HepG2 (cell line): ENCODE measurements at regions not wholly inside any gene's neighbourhood (a gene's known extent, or its start where the extent isn't known, plus 50 kb on each side); places are given as distances from the start of the nearest gene placed in this dataset.
A peak's percentile ranks its signal among the peaks of the same experiment; 100 is the strongest.

Source experiments
- CBFB ChIP-seq: sonication (generic); formaldehyde crosslinking; IDR thresholded peaks from 2 replicates; pipeline ENCODE4 v1.4.0; 2020; ENCODE audit warnings: missing genetic modification reagents
- IKZF1 ChIP-seq: fragments of 450-650 bp; IDR thresholded peaks from 2 replicates; pipeline ENCODE4 v1.7.1; 2016
- IKZF5 ChIP-seq: IDR thresholded peaks from 2 replicates; pipeline ENCODE4 v1.6.1; 2018; ENCODE audit warnings: missing genetic modification reagents, mild to moderate bottlenecking, missing compliant biosample characterization
- KDM3A ChIP-seq: IDR thresholded peaks from 2 replicates; pipeline ENCODE4 v1.6.1; 2018; ENCODE audit warnings: low read depth, missing compliant biosample characterization
- KLF13 ChIP-seq: sonication (generic); formaldehyde crosslinking; IDR thresholded peaks from 2 replicates; pipeline ENCODE4 v1.4.0; 2020; ENCODE audit warnings: mild to moderate bottlenecking, missing genetic modification reagents
- RARA ChIP-seq: IDR thresholded peaks from 2 replicates; pipeline ENCODE4 v1.6.1; 2016; ENCODE audit warnings: missing genetic modification reagents, missing compliant biosample characterization
- SOX5 ChIP-seq: IDR thresholded peaks from 2 replicates; pipeline ENCODE4 v1.6.1; 2016; ENCODE audit warnings: borderline replicate concordance
- SPEN ChIP-seq: sonication (generic); formaldehyde crosslinking; IDR thresholded peaks from 2 replicates; pipeline ENCODE4 v1.5.1; 2020; ENCODE audit warnings: low read depth, mild to moderate bottlenecking, missing genetic modification reagents
- TBX3 ChIP-seq: fragments of 450-650 bp; IDR thresholded peaks from 2 replicates; pipeline ENCODE4 v1.6.1; 2017; ENCODE audit warnings: antibody characterized with exemption, mild to moderate bottlenecking, inconsistent platforms, borderline replicate concordance
- THAP11 ChIP-seq: IDR thresholded peaks from 2 replicates; pipeline ENCODE4 v1.6.1; 2016; ENCODE audit warnings: missing biosample characterization, missing genetic modification reagents
- U2AF1 ChIP-seq: fragments of 200-400 bp; formaldehyde crosslinking; optimal IDR thresholded peaks from 2 replicates; pipeline ENCODE3; 2017; ENCODE audit warnings: mild to moderate bottlenecking, low read depth, low read length
- ZFP1 ChIP-seq: IDR thresholded peaks from 2 replicates; pipeline ENCODE4 v1.6.1; 2016
- ZNF121 ChIP-seq: sonication (generic); formaldehyde crosslinking; IDR thresholded peaks from 2 replicates; pipeline ENCODE4 v1.5.0; 2020; ENCODE audit warnings: mild to moderate bottlenecking, missing genetic modification reagents
- ZNF513 ChIP-seq: sonication (generic); formaldehyde crosslinking; conservative IDR thresholded peaks from 2 replicates; pipeline ENCODE4 v1.5.0; 2020; ENCODE audit warnings: missing genetic modification reagents
- ZNF557 ChIP-seq: sonication (generic); formaldehyde crosslinking; IDR thresholded peaks from 2 replicates; pipeline ENCODE4 v1.4.0; 2020; ENCODE audit warnings: missing genetic modification reagents
- ZNF569 ChIP-seq: sonication (generic); formaldehyde crosslinking; IDR thresholded peaks from 2 replicates; pipeline ENCODE4 v1.5.0; 2020; ENCODE audit warnings: mild to moderate bottlenecking, missing genetic modification reagents, moderate library complexity, borderline replicate concordance
- ZNF678 ChIP-seq: sonication (generic); formaldehyde crosslinking; IDR thresholded peaks from 2 replicates; pipeline ENCODE4 v1.4.0; 2020; ENCODE audit warnings: mild to moderate bottlenecking, missing genetic modification reagents
- ZNF770 ChIP-seq: sonication (generic); formaldehyde crosslinking; IDR thresholded peaks from 2 replicates; pipeline ENCODE4 v1.5.0; 2020; ENCODE audit warnings: mild to moderate bottlenecking, missing genetic modification reagents
- TF ChIP-seq, protein P1 (sequence below): sonication (generic); formaldehyde crosslinking; IDR thresholded peaks from 2 replicates; pipeline ENCODE4 v1.4.0; 2020; ENCODE audit warnings: mild to moderate bottlenecking, missing genetic modification reagents
- TF ChIP-seq, protein P2 (sequence below): sonication (generic); formaldehyde crosslinking; IDR thresholded peaks from 2 replicates; pipeline ENCODE4 v1.8.0; 2022; ENCODE audit warnings: mild to moderate bottlenecking, missing genetic modification reagents, borderline replicate concordance
- TF ChIP-seq, protein P3 (sequence below): sonication (generic); formaldehyde crosslinking; IDR thresholded peaks from 2 replicates; pipeline ENCODE4 v1.5.0; 2020; ENCODE audit warnings: mild to moderate bottlenecking, missing genetic modification reagents

DNA sequence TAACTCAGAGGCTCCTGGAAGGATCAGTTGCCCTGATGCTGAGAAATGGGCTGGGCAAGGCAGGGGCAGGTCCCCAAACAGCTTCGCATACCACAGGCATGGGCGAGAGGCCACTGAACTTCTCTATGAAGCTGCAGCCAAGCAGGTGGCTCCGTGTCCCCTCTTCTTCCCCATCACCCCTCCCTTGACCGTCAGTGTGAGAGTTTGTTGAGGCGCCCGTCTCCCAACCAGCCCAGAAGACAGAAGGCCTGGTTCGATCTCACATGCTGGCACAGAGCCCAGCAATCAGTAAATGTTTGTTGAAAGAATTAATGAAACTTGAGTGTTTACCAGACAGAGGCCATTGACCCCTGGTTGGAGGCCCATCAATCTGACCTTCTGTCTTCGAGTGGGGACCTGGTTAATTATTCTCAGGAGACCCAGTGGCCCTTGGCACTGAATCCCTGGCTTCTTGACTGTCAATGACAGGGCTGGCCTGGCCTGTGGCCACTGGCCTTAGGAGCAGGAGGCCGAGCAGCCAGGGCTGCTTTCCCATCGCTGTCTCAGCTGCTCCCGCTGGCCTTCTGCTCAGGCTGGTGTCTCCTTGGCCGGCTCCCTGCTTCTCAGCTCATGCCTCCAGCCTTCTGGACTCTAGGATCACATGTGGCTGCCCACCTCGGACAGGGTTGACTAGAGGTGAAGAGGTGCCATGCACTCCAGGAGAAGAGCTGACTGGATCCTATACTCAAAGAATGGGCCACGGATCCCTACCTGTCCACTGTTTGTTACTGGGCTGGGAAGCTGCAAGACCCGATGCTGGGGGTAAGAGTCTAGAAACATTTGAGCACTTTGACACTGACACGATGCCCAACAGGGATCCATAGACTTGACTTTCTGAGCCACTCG lies 113.4 kb downstream of the ASB7 start (continued):
- TF ChIP-seq, protein P1, sequence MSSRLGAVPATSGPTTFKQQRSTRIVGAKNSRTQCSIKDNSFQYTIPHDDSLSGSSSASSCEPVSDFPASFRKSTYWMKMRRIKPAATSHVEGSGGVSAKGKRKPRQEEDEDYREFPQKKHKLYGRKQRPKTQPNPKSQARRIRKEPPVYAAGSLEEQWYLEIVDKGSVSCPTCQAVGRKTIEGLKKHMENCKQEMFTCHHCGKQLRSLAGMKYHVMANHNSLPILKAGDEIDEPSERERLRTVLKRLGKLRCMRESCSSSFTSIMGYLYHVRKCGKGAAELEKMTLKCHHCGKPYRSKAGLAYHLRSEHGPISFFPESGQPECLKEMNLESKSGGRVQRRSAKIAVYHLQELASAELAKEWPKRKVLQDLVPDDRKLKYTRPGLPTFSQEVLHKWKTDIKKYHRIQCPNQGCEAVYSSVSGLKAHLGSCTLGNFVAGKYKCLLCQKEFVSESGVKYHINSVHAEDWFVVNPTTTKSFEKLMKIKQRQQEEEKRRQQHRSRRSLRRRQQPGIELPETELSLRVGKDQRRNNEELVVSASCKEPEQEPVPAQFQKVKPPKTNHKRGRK (CRISPR knock-in tag), result no peak
- TF ChIP-seq U2AF1, result no peak
- 0 out of 2 replicates have a peak, but pooled peaks have one; percentile 51 for TF ChIP-seq ZFP1 (CRISPR knock-in tag)
- TF ChIP-seq ZNF569 (CRISPR knock-in tag), result no peak
- no peak for TF ChIP-seq KLF13
- no peak for TF ChIP-seq ZNF678
- TF ChIP-seq TBX3, result peak; percentile 40; the same call in 1 of the 2 replicates
- no peak for TF ChIP-seq CBFB (CRISPR knock-in tag)
- TF ChIP-seq, protein P2, sequence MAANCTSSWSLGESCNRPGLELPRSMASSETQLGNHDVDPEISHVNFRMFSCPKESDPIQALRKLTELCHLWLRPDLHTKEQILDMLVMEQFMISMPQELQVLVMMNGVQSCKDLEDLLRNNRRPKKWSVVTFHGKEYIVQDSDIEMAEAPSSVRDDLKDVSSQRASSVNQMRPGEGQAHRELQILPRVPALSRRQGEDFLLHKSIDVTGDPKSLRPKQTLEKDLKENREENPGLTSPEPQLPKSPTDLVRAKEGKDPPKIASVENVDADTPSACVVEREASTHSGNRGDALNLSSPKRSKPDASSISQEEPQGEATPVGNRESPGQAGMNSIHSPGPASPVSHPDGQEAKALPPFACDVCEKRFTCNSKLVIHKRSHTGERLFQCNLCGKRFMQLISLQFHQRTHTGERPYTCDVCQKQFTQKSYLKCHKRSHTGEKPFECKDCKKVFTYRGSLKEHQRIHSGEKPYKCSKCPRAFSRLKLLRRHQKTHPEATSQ (CRISPR knock-in tag), result peak; percentile 100
- TF ChIP-seq RARA, result peak; percentile 94
- TF ChIP-seq KDM3A, result peak; percentile 71; the same call in 1 of the 2 replicates
- TF ChIP-seq ZNF770 (CRISPR knock-in tag), result peak; percentile 66
- TF ChIP-seq, protein P3, sequence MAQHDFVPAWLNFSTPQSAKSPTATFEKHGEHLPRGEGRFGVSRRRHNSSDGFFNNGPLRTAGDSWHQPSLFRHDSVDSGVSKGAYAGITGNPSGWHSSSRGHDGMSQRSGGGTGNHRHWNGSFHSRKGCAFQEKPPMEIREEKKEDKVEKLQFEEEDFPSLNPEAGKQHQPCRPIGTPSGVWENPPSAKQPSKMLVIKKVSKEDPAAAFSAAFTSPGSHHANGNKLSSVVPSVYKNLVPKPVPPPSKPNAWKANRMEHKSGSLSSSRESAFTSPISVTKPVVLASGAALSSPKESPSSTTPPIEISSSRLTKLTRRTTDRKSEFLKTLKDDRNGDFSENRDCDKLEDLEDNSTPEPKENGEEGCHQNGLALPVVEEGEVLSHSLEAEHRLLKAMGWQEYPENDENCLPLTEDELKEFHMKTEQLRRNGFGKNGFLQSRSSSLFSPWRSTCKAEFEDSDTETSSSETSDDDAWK (CRISPR knock-in tag), result no peak
- no peak for TF ChIP-seq ZNF513 (CRISPR knock-in tag)
- peak; percentile 91 for TF ChIP-seq SOX5 (CRISPR knock-in tag)
- 0 out of 2 replicates have a peak, but pooled peaks have one; percentile 35 for TF ChIP-seq ZNF557 (CRISPR knock-in tag)
- TF ChIP-seq IKZF5 (CRISPR knock-in tag), result peak; percentile 75
- peak; percentile 73 for TF ChIP-seq THAP11 (CRISPR knock-in tag)
- TF ChIP-seq ZNF121 (CRISPR knock-in tag), result peak; percentile 86
- TF ChIP-seq SPEN (CRISPR knock-in tag), result no peak; the same call in 1 of the 2 replicates
- no peak for TF ChIP-seq IKZF1
